ENCODE measurements at regions not wholly inside any gene's neighbourhood (a gene's known extent, or its start where the extent isn't known, plus 50 kb on each side); places are given as distances from the start of the nearest gene placed in this dataset.

DNA sequence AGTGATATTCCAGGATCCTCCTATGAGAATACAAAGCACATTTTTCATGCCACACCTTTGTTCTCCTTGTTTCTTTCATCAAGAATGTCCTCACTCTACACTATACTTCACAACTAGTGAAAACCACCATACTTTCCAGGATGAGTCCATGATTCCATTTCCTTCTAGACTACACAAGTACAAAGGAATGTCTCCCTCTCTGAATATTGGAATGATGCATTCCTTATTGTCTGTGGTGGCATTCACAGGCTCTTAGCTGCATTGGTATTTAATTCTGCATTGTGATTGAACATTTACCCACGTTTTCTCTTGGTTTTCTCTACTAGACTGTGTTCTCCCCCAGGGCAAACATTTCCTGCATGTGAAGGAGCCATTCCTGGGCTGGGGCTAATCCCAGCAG is 217.5 kb downstream of the RAP2B start:
- TF ChIP-seq POLR2A (IDR thresholded peaks at IDR 0.05) = no peak
- TF ChIP-seq, protein P1, sequence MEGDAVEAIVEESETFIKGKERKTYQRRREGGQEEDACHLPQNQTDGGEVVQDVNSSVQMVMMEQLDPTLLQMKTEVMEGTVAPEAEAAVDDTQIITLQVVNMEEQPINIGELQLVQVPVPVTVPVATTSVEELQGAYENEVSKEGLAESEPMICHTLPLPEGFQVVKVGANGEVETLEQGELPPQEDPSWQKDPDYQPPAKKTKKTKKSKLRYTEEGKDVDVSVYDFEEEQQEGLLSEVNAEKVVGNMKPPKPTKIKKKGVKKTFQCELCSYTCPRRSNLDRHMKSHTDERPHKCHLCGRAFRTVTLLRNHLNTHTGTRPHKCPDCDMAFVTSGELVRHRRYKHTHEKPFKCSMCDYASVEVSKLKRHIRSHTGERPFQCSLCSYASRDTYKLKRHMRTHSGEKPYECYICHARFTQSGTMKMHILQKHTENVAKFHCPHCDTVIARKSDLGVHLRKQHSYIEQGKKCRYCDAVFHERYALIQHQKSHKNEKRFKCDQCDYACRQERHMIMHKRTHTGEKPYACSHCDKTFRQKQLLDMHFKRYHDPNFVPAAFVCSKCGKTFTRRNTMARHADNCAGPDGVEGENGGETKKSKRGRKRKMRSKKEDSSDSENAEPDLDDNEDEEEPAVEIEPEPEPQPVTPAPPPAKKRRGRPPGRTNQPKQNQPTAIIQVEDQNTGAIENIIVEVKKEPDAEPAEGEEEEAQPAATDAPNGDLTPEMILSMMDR (IDR thresholded peaks at IDR 0.05) = no peak

All from suprapubic skin (tissue), 3 donors.